ENCODE measurements at regions not wholly inside any gene's neighbourhood (a gene's known extent, or its start where the extent isn't known, plus 50 kb on each side); places are given as distances from the start of the nearest gene placed in this dataset.

- H3K4me1 Mint-ChIP-seq: peaks cover 73% of the 10 kb centered on the region in 2 donors
- Histone ChIP-seq H3K27ac (ENCODE audit: low read length) (peak overlapping the region; percentile 80), H3K4me1 (ENCODE audit: control insufficient read depth, insufficient read depth, low read length) (peaks cover 38% of the 10 kb centered on the region), H3K27me3 (ENCODE audit: control insufficient read depth, insufficient read depth, low read length) (no peaks in the 10 kb centered on the region), H3K36me3 (ENCODE audit: control insufficient read depth, insufficient read depth, low read length) (no peaks in the 10 kb centered on the region), H3K4me3 (ENCODE audit: low read length) (peak overlapping the region; percentile 78), H3K9me3 (ENCODE audit: control insufficient read depth, insufficient read depth, low read length) (no peaks in the 10 kb centered on the region)
- H3K36me3 Mint-ChIP-seq: no peaks in the 10 kb centered on the region
- WGBS (ENCODE audit: insufficient coverage): 0% methylated on average over 2 of the region's 3 CpGs
- peak; percentile 83 to 92 (median 91) for ATAC-seq
- DNase-seq: peak; percentile 59 to 91
- intact Hi-C loops (cut with micrococcal nuclease): loop anchor here (1.0 to 5.0 kb wide), 6 partner anchors 16 to 602 kb away; partner anchors contain the start of genes ASF1A and CEP85L
- peak overlapping the region; percentile 88 to 91 for H3K27ac Mint-ChIP-seq
- TF ChIP-seq CTCF (IDR thresholded peaks at IDR 0.05): no peak
- H3K4me3 Mint-ChIP-seq: peak overlapping the region; percentile 100
- H3K9me3 Mint-ChIP-seq: no peaks in the 10 kb centered on the region
- no peaks in the 10 kb centered on the region for H3K27me3 Mint-ChIP-seq (ENCODE audit: low read depth in 2 of 2)
These were observed 58.5 kb upstream of the CEP85L start for GRCh38 chr6:118709859-118710350.

GRCh38 chr6:118708744-118709143 is 57.4 kb upstream of the CEP85L start:
- intact Hi-C loops (cut with micrococcal nuclease): loop anchor here (5.0 kb wide), 1 partner anchor 99 kb away; no protein-coding TSS in a partner anchor
- Mint-ChIP-seq H3K4me1 (peaks cover 77% of the 10 kb centered on the region in 2 donors), H3K9me3 (no peaks in the 10 kb centered on the region), H3K27me3 (ENCODE audit: low read depth in 2 of 2) (no peaks in the 10 kb centered on the region), H3K36me3 (no peaks in the 10 kb centered on the region), H3K4me3 (peak overlapping the region; percentile 100), H3K27ac (peak overlapping the region; percentile 88 to 91)
- Histone ChIP-seq H3K27me3 (ENCODE audit: control insufficient read depth, insufficient read depth, low read length) (no peaks in the 10 kb centered on the region), H3K4me3 (ENCODE audit: low read length) (peak overlapping the region; percentile 78), H3K27ac (ENCODE audit: low read length) (peak overlapping the region; percentile 80), H3K36me3 (ENCODE audit: control insufficient read depth, insufficient read depth, low read length) (no peaks in the 10 kb centered on the region), H3K4me1 (ENCODE audit: control insufficient read depth, insufficient read depth, low read length) (peaks cover 46% of the 10 kb centered on the region), H3K9me3 (ENCODE audit: control insufficient read depth, insufficient read depth, low read length) (no peaks in the 10 kb centered on the region)
- DNase-seq: no peak
- no peak for ATAC-seq
- WGBS (ENCODE audit: insufficient coverage): 21% methylated on average over 5 of the region's 5 CpGs
- TF ChIP-seq CTCF (IDR thresholded peaks at IDR 0.05): no peak

GRCh38 chr6:118708055-118708454 is 56.7 kb upstream of the CEP85L start:
- DNase-seq (peak in 1 of 2 donors; percentile 28), ATAC-seq (no peak)
- no peaks in the 10 kb centered on the region for H3K9me3 Mint-ChIP-seq
- peak overlapping the region; percentile 80 for H3K27ac ChIP-seq (ENCODE audit: low read length)
- no peak overlapping the region for H3K4me3 ChIP-seq (ENCODE audit: low read length)
- intact Hi-C loops (cut with micrococcal nuclease): loop anchor here (5.0 kb wide), 1 partner anchor 99 kb away; no protein-coding TSS in a partner anchor
- H3K9me3 ChIP-seq (ENCODE audit: control insufficient read depth, insufficient read depth, low read length): no peaks in the 10 kb centered on the region
- peak overlapping the region; percentile 100 for H3K4me3 Mint-ChIP-seq
- peaks cover 46% of the 10 kb centered on the region for H3K4me1 ChIP-seq (ENCODE audit: control insufficient read depth, insufficient read depth, low read length)
- no peaks in the 10 kb centered on the region for H3K36me3 Mint-ChIP-seq
- H3K4me1 Mint-ChIP-seq: peaks cover 72 to 73% of the 10 kb centered on the region in 2 donors
- no peak for TF ChIP-seq CTCF (IDR thresholded peaks at IDR 0.05)
- H3K36me3 ChIP-seq (ENCODE audit: control insufficient read depth, insufficient read depth, low read length): no peaks in the 10 kb centered on the region
- no peaks in the 10 kb centered on the region for H3K27me3 ChIP-seq (ENCODE audit: control insufficient read depth, insufficient read depth, low read length)
- peak overlapping the region; percentile 88 to 91 for H3K27ac Mint-ChIP-seq
- WGBS (ENCODE audit: insufficient coverage): 88% methylated on average over 2 of the region's 3 CpGs
- no peaks in the 10 kb centered on the region for H3K27me3 Mint-ChIP-seq (ENCODE audit: low read depth in 2 of 2)

GRCh38 chr6:118706702-118707101 is 55.3 kb upstream of the CEP85L start:
- Mint-ChIP-seq H3K4me1 (peaks cover 66 to 69% of the 10 kb centered on the region in 2 donors), H3K27ac (peak overlapping the region; percentile 88 to 91), H3K4me3 (peak overlapping the region; percentile 100), H3K9me3 (no peaks in the 10 kb centered on the region), H3K27me3 (ENCODE audit: low read depth in 2 of 2) (no peaks in the 10 kb centered on the region), H3K36me3 (peaks cover under 1% of the 10 kb centered on the region)
- H3K36me3 ChIP-seq (ENCODE audit: control insufficient read depth, insufficient read depth, low read length): no peaks in the 10 kb centered on the region
- TF ChIP-seq CTCF (IDR thresholded peaks at IDR 0.05): no peak
- no peaks in the 10 kb centered on the region for H3K9me3 ChIP-seq (ENCODE audit: control insufficient read depth, insufficient read depth, low read length)
- DNase-seq (no peak), ATAC-seq (no peak)
- peak overlapping the region; percentile 75 for H3K27ac ChIP-seq (ENCODE audit: low read length)
- intact Hi-C loops (cut with micrococcal nuclease): loop anchor here (5.0 kb wide), 1 partner anchor 101 kb away; no protein-coding TSS in a partner anchor
- H3K4me1 ChIP-seq (ENCODE audit: control insufficient read depth, insufficient read depth, low read length): peaks cover 46% of the 10 kb centered on the region
- H3K4me3 ChIP-seq (ENCODE audit: low read length): no peak overlapping the region
- 85% methylated on average over 3 of the region's 3 CpGs for WGBS (ENCODE audit: insufficient coverage)
- no peaks in the 10 kb centered on the region for H3K27me3 ChIP-seq (ENCODE audit: control insufficient read depth, insufficient read depth, low read length)

All from natural killer cell (primary cell).